ENCODE measurements at regions not wholly inside any gene's neighbourhood (a gene's known extent, or its start where the extent isn't known, plus 50 kb on each side); places are given as distances from the start of the nearest gene placed in this dataset.

GRCh38 chr2:64873472-64873924 is 115.7 kb upstream of the SLC1A4 start:
- ATAC-seq: peak; percentile 96
- Histone ChIP-seq H3K4me3 (ENCODE audit: low read depth in 2 of 2, low read length in 2 of 2) (peak overlapping the region in 1 of 2 experiments; percentile 30; a peak in 2 of 4 replicates), H3K4me1 (ENCODE audit: control insufficient read depth, insufficient read depth, low read length) (no peaks in the 10 kb centered on the region; the same call in 1 of the 2 replicates), H3K27me3 (ENCODE audit: control insufficient read depth, insufficient read depth, low read length) (no peaks in the 10 kb centered on the region), H3K9me3 (ENCODE audit: control insufficient read depth, insufficient read depth, low read depth, low read length) (no peaks in the 10 kb centered on the region), H3K27ac (ENCODE audit: low read length) (no peak overlapping the region), H3K36me3 (ENCODE audit: control insufficient read depth, insufficient read depth, low read length) (no peaks in the 10 kb centered on the region)
- intact Hi-C loops (cut with micrococcal nuclease; ENCODE audit: unreplicated experiment): loop anchor here (2.0 to 5.0 kb wide), 2 partner anchors 286 to 351 kb away; no protein-coding TSS in a partner anchor
- POLR2A ChIA-PET: no interaction called here
- CTCF ChIA-PET: no interaction called here
- DNase-seq (ENCODE audit: low read depth, low spot score): no peak
- no TSS peak for BruUV-seq (replicated peaks)
- in situ Hi-C loops (cut with HindIII; ENCODE audit: low pct_unique_long_range_greater_than_20kb, low sequenced_read_pairs): no loop called here
- TF ChIP-seq REST (IDR thresholded peaks at IDR 0.05; ENCODE audit: insufficient read depth in 1 of 2, low read depth in 2 of 2, low read length in 1 of 2) (no peak), TCF7L2 (IDR thresholded peaks at IDR 0.05; ENCODE audit: low read depth, low read length) (no peak), SIN3A (IDR thresholded peaks at IDR 0.05; ENCODE audit: borderline replicate concordance, insufficient read depth, low read depth, low read length) (no peak), POLR2AphosphoS5 (IDR thresholded peaks at IDR 0.05; ENCODE audit: low read depth, low read length) (no peak), CTCF (IDR thresholded peaks at IDR 0.05) (peak; percentile 98)

GRCh38 chr2:64874593-64874992 is 114.6 kb upstream of the SLC1A4 start:
- DNase-seq (ENCODE audit: low read depth, low spot score): no peak
- in situ Hi-C loops (cut with HindIII; ENCODE audit: low pct_unique_long_range_greater_than_20kb, low sequenced_read_pairs) (no loop called here), intact Hi-C loops (cut with micrococcal nuclease; ENCODE audit: unreplicated experiment) (loop anchor here (5.0 kb wide), 1 partner anchor 287 kb away; no protein-coding TSS in a partner anchor)
- Histone ChIP-seq H3K27ac (ENCODE audit: low read length) (no peak overlapping the region), H3K4me1 (ENCODE audit: control insufficient read depth, insufficient read depth, low read length) (no peaks in the 10 kb centered on the region; the same call in 1 of the 2 replicates), H3K36me3 (ENCODE audit: control insufficient read depth, insufficient read depth, low read length) (no peaks in the 10 kb centered on the region), H3K4me3 (ENCODE audit: low read depth in 2 of 2, low read length in 2 of 2) (no peak overlapping the region), H3K9me3 (ENCODE audit: control insufficient read depth, insufficient read depth, low read depth, low read length) (no peaks in the 10 kb centered on the region), H3K27me3 (ENCODE audit: control insufficient read depth, insufficient read depth, low read length) (no peaks in the 10 kb centered on the region)
- POLR2A ChIA-PET: no interaction called here
- CTCF ChIA-PET: no interaction called here
- ATAC-seq: no peak
- TF ChIP-seq TCF7L2 (IDR thresholded peaks at IDR 0.05; ENCODE audit: low read depth, low read length) (no peak), SIN3A (IDR thresholded peaks at IDR 0.05; ENCODE audit: borderline replicate concordance, insufficient read depth, low read depth, low read length) (no peak), CTCF (IDR thresholded peaks at IDR 0.05) (no peak), POLR2AphosphoS5 (IDR thresholded peaks at IDR 0.05; ENCODE audit: low read depth, low read length) (no peak), REST (IDR thresholded peaks at IDR 0.05; ENCODE audit: insufficient read depth in 1 of 2, low read depth in 2 of 2, low read length in 1 of 2) (no peak)
- BruUV-seq (replicated peaks): no TSS peak
